ENCODE measurements at regions not wholly inside any gene's neighbourhood (a gene's known extent, or its start where the extent isn't known, plus 50 kb on each side); places are given as distances from the start of the nearest gene placed in this dataset.

DNA sequence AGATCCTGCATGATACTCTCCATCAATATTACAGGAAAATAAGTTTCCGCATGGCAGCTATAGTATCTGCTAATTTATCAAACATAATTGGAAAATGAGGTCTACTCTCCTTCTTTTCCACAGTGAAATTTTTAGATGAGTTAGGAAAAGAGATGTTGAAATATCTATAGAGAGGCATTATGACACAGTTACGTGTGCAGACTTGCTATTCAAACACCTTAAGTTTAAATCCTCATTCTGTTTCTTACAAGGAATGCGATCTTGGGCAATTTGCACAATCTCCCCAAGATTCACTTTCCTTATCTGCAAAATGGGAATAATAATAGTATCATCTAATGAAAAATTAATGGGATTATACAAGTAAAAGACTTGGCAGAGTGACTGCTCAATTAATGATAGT lies 91.7 kb upstream of the SLCO6A1 start:
- TF ChIP-seq ZNF274 (IDR thresholded peaks at IDR 0.05; ENCODE audit: low read depth, low read length) (no peak), SUZ12 (IDR thresholded peaks at IDR 0.05; ENCODE audit: extremely low read depth, insufficient read depth, insufficient read length) (no peak), YY1 (IDR thresholded peaks at IDR 0.05; ENCODE audit: insufficient read depth, insufficient read length) (no peak)
